C4-2B (cell line): ENCODE measurements at regions not wholly inside any gene's neighbourhood (a gene's known extent, or its start where the extent isn't known, plus 50 kb on each side); places are given as distances from the start of the nearest gene placed in this dataset.

Source experiments
- ZFX ChIP-seq: fragments of 450-650 bp; IDR thresholded peaks from 2 replicates; pipeline ENCODE4 v1.6.1; 2017
- TF ChIP-seq, protein P1 (sequence below): fragments of 450-650 bp; conservative IDR thresholded peaks from 2 replicates; pipeline ENCODE4 v1.5.1; 2017; ENCODE audit warnings: mild to moderate bottlenecking

DNA sequence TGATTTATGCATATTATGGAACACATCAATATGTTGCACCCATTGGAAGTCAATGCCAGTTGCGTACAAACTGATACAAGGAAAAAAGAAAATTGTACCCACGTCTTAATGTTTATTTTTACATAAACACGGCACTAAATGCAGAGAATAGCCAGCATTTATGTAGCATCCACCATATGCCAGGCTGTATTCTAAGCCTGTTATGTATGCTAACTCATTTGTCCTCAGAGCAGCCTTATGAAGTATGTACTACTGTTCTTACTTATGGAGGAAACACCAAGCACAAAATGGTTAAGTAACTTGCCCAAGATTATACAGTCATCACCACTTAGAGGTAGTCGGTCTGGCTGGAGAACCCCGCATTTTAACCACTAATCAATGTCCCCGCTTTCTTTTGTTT, 837.9 kb upstream of the RBFOX1 start:
- no peak for TF ChIP-seq ZFX
- TF ChIP-seq, protein P1, sequence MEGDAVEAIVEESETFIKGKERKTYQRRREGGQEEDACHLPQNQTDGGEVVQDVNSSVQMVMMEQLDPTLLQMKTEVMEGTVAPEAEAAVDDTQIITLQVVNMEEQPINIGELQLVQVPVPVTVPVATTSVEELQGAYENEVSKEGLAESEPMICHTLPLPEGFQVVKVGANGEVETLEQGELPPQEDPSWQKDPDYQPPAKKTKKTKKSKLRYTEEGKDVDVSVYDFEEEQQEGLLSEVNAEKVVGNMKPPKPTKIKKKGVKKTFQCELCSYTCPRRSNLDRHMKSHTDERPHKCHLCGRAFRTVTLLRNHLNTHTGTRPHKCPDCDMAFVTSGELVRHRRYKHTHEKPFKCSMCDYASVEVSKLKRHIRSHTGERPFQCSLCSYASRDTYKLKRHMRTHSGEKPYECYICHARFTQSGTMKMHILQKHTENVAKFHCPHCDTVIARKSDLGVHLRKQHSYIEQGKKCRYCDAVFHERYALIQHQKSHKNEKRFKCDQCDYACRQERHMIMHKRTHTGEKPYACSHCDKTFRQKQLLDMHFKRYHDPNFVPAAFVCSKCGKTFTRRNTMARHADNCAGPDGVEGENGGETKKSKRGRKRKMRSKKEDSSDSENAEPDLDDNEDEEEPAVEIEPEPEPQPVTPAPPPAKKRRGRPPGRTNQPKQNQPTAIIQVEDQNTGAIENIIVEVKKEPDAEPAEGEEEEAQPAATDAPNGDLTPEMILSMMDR = no peak
